ENCODE measurements at regions not wholly inside any gene's neighbourhood (a gene's known extent, or its start where the extent isn't known, plus 50 kb on each side); places are given as distances from the start of the nearest gene placed in this dataset.

- DNase-seq (ENCODE audit: low read depth, low spot score), result no peak
- Mint-ChIP-seq H3K27me3 (ENCODE audit: low read depth) (no peaks in the 10 kb centered on the region), H3K9me3 (no peaks in the 10 kb centered on the region), H3K36me3 (ENCODE audit: low read depth) (no peaks in the 10 kb centered on the region), H3K4me3 (no peak overlapping the region), H3K27ac (ENCODE audit: unreplicated experiment) (no peak overlapping the region), H3K4me1 (no peaks in the 10 kb centered on the region)
- TF ChIP-seq CTCF (conservative IDR thresholded peaks at IDR 0.05), result no peak
These were observed 218.1 kb upstream of the NREP start for GRCh38 chr5:111975133-111975532.

GRCh38 chr5:111973961-111974360 is 217.0 kb upstream of the NREP start:
- no peak for DNase-seq (ENCODE audit: low read depth, low spot score)
- no peaks in the 10 kb centered on the region for H3K4me1 Mint-ChIP-seq
- H3K9me3 Mint-ChIP-seq, result no peaks in the 10 kb centered on the region
- H3K27ac Mint-ChIP-seq (ENCODE audit: unreplicated experiment), result no peak overlapping the region
- no peaks in the 10 kb centered on the region for H3K36me3 Mint-ChIP-seq (ENCODE audit: low read depth)
- no peaks in the 10 kb centered on the region for H3K27me3 Mint-ChIP-seq (ENCODE audit: low read depth)
- no peak for TF ChIP-seq CTCF (conservative IDR thresholded peaks at IDR 0.05)
- H3K4me3 Mint-ChIP-seq, result no peak overlapping the region

GRCh38 chr5:111972548-111972947 is 215.6 kb upstream of the NREP start:
- H3K36me3 Mint-ChIP-seq (ENCODE audit: low read depth), result no peaks in the 10 kb centered on the region
- DNase-seq (ENCODE audit: low read depth, low spot score), result no peak
- no peak overlapping the region for H3K27ac Mint-ChIP-seq (ENCODE audit: unreplicated experiment)
- H3K4me1 Mint-ChIP-seq, result no peaks in the 10 kb centered on the region
- H3K9me3 Mint-ChIP-seq, result no peaks in the 10 kb centered on the region
- no peak overlapping the region for H3K4me3 Mint-ChIP-seq
- no peak for TF ChIP-seq CTCF (conservative IDR thresholded peaks at IDR 0.05)
- H3K27me3 Mint-ChIP-seq (ENCODE audit: low read depth), result no peaks in the 10 kb centered on the region

- DNase-seq (ENCODE audit: low read depth, low spot score), result no peak
- Mint-ChIP-seq H3K27me3 (ENCODE audit: low read depth) (no peaks in the 10 kb centered on the region), H3K9me3 (no peaks in the 10 kb centered on the region), H3K27ac (ENCODE audit: unreplicated experiment) (no peak overlapping the region), H3K36me3 (ENCODE audit: low read depth) (no peaks in the 10 kb centered on the region), H3K4me1 (no peaks in the 10 kb centered on the region), H3K4me3 (no peak overlapping the region)
- no peak for TF ChIP-seq CTCF (conservative IDR thresholded peaks at IDR 0.05)
These were observed 215.1 kb upstream of the NREP start for GRCh38 chr5:111972080-111972479.

GRCh38 chr5:111968459-111968858 is 211.5 kb upstream of the NREP start:
- Mint-ChIP-seq H3K4me1 (no peaks in the 10 kb centered on the region), H3K9me3 (no peaks in the 10 kb centered on the region), H3K27me3 (ENCODE audit: low read depth) (no peaks in the 10 kb centered on the region), H3K36me3 (ENCODE audit: low read depth) (no peaks in the 10 kb centered on the region), H3K4me3 (no peak overlapping the region), H3K27ac (ENCODE audit: unreplicated experiment) (no peak overlapping the region)
- no peak for TF ChIP-seq CTCF (conservative IDR thresholded peaks at IDR 0.05)
- no peak for DNase-seq (ENCODE audit: low read depth, low spot score)

GRCh38 chr5:111967463-111967862 is 210.5 kb upstream of the NREP start:
- Mint-ChIP-seq H3K27me3 (ENCODE audit: low read depth) (no peaks in the 10 kb centered on the region), H3K9me3 (no peaks in the 10 kb centered on the region), H3K4me3 (no peak overlapping the region), H3K4me1 (no peaks in the 10 kb centered on the region), H3K27ac (ENCODE audit: unreplicated experiment) (no peak overlapping the region), H3K36me3 (ENCODE audit: low read depth) (no peaks in the 10 kb centered on the region)
- no peak for TF ChIP-seq CTCF (conservative IDR thresholded peaks at IDR 0.05)
- DNase-seq (ENCODE audit: low read depth, low spot score), result no peak
